ENCODE measurements at regions not wholly inside any gene's neighbourhood (a gene's known extent, or its start where the extent isn't known, plus 50 kb on each side); places are given as distances from the start of the nearest gene placed in this dataset.
"Not testable (repeated sequence)": the region's sequence is repeated elsewhere in the genome, so short reads cannot be mapped to it uniquely, and the experiment has no call there.

DNA sequence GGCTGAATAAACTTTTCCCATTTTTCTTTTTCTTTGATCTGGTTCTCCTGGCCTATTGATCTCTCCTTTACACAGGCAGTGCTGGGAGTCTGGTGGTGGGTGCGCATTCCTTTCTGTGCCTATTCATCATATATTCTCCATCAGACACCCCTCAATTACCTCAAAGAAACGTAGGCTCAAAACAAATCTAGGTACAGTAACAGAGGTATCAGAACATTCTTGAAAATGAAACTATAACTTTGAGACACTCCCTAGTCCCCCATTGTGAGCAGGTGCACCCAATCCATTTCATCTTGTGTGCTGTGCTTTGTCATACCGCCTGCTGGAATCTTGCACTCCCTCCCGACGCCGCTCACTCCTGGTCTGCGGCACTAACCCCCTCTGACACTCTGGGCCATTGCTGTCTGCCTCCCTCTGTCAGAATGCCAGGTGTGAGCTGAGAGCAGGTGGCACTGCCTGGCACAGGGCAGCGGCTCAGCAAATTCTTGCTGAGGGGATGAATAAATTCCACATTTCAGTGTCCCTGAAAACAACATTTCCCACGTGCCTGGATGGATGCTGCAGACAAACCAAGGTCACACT is 303.4 kb upstream of the EXOC2 start:
- Histone ChIP-seq H3K9me3 (ENCODE audit: control insufficient read depth, insufficient read depth, low read length) (no peaks in the 10 kb centered on the region), H3K4me3 (ENCODE audit: low read depth, low read length) (no peak overlapping the region), H3K27me3 (ENCODE audit: control insufficient read depth, insufficient read depth, low read length) (no peaks in the 10 kb centered on the region), H3K27ac (ENCODE audit: low read depth, low read length) (no peak overlapping the region), H3K4me1 (ENCODE audit: control insufficient read depth, insufficient read depth, low read length) (no peaks in the 10 kb centered on the region), H3K36me3 (ENCODE audit: control insufficient read depth, insufficient read depth, low read length) (no peaks in the 10 kb centered on the region)
- WGBS (ENCODE audit: insufficient coverage), result 60% methylated on average over 8 of the region's 9 CpGs
- DNase-seq (ENCODE audit: low read depth in 4 of 6, low spot score in 6 of 6), result peak in 2 of 6 donors; percentile 38 to 45

DNA sequence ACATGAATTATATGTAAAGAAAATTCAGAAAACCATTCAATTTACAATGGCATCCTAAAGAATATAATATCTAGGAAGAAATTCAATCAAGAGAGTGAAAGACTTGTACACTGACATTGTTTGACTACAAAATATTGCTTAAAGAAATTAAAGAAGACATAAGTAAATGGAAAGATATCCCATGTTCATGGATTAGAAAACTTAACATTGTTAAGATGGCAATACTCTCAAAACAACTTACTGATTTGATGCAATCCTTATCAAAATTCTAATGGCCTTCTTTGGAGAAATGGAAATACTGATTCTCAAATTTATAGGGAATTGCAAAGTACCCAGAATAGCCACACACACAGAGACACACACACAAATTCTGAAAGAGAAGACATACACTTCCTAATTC is 298.3 kb upstream of the EXOC2 start:
- H3K9me3 ChIP-seq (ENCODE audit: control insufficient read depth, insufficient read depth, low read length), result no peaks in the 10 kb centered on the region
- DNase-seq (ENCODE audit: low read depth in 4 of 6, low spot score in 6 of 6), result no peak
- H3K4me1 ChIP-seq (ENCODE audit: control insufficient read depth, insufficient read depth, low read length), result no peaks in the 10 kb centered on the region
- no peaks in the 10 kb centered on the region for H3K27me3 ChIP-seq (ENCODE audit: control insufficient read depth, insufficient read depth, low read length)
- no peaks in the 10 kb centered on the region for H3K36me3 ChIP-seq (ENCODE audit: control insufficient read depth, insufficient read depth, low read length)
- no peak overlapping the region for H3K27ac ChIP-seq (ENCODE audit: low read depth, low read length)
- H3K4me3 ChIP-seq (ENCODE audit: low read depth, low read length), result no peak overlapping the region

DNA sequence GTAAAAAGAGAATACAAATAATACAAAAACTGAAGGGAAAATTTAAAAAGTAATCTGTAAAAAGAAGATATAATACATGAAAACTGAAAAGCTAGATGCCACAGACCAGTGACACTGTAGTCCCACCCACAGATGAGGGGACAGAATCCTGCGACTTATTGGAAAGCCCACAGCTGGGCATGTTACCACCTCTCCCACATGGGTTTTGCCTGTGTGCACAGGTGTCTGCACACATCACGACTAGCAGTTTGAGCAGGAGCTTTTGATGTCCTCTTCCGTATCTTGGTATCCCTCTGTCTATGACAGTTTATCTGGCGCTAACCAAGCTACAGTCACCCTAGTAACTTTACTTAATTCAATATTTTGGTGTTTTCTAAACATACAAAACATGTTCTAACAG is 291.1 kb upstream of the EXOC2 start:
- Histone ChIP-seq H3K4me1 (ENCODE audit: control insufficient read depth, insufficient read depth, low read length) (no peaks in the 10 kb centered on the region), H3K4me3 (ENCODE audit: low read depth, low read length) (no peak overlapping the region), H3K27me3 (ENCODE audit: control insufficient read depth, insufficient read depth, low read length) (no peaks in the 10 kb centered on the region), H3K36me3 (ENCODE audit: control insufficient read depth, insufficient read depth, low read length) (no peaks in the 10 kb centered on the region), H3K27ac (ENCODE audit: low read depth, low read length) (no peak overlapping the region), H3K9me3 (ENCODE audit: control insufficient read depth, insufficient read depth, low read length) (no peaks in the 10 kb centered on the region)
- 98% methylated on average over 4 of the region's 4 CpGs for WGBS (ENCODE audit: insufficient coverage)
- no peak for DNase-seq (ENCODE audit: low read depth in 4 of 6, low spot score in 6 of 6)

DNA sequence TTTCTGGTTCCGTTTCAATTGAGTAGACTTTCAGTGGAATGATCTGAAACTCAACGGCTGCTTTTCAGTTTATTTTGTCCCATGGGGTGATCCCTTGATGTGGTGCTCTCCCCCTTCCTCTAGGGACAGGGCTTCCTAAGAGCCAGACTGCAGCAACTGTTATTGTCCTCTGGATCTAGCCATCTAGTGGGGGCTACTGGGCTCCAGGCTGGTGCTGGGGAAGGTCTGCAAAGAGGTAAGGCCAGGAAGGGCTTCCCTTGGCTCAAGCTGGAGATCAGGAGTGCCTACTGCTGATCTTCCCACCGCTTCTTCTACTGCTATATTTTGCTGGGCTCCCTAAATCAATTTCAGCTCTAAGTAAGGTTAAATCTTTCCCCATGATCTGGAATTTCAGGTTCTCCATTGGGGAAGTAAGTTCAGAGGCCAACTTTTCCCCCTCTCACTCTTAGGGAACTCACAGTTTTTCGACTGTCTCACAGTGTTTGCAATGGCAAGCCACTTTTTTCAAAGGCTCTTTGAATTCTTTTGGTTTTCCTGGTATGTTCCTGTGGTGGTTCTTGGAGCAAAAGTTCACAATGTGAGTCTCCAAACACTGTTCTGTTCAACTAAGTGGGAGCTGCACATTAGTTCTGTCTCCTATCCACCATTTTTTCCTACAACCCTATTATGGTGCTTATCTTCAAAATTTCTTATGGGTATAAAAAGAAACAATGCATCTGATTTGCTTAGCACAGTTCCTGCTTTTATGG is 286.2 kb upstream of the EXOC2 start:
- Histone ChIP-seq H3K27ac (ENCODE audit: low read depth, low read length) (no peak overlapping the region), H3K4me3 (ENCODE audit: low read depth, low read length) (no peak overlapping the region), H3K27me3 (ENCODE audit: control insufficient read depth, insufficient read depth, low read length) (no peaks in the 10 kb centered on the region), H3K36me3 (ENCODE audit: control insufficient read depth, insufficient read depth, low read length) (no peaks in the 10 kb centered on the region), H3K9me3 (ENCODE audit: control insufficient read depth, insufficient read depth, low read length) (peaks cover 2% of the 10 kb centered on the region), H3K4me1 (ENCODE audit: control insufficient read depth, insufficient read depth, low read length) (no peaks in the 10 kb centered on the region)
- 80% methylated on average over 3 of the region's 4 CpGs for WGBS (ENCODE audit: insufficient coverage)
- DNase-seq (ENCODE audit: low read depth in 4 of 6, low spot score in 6 of 6), result no peak

DNA sequence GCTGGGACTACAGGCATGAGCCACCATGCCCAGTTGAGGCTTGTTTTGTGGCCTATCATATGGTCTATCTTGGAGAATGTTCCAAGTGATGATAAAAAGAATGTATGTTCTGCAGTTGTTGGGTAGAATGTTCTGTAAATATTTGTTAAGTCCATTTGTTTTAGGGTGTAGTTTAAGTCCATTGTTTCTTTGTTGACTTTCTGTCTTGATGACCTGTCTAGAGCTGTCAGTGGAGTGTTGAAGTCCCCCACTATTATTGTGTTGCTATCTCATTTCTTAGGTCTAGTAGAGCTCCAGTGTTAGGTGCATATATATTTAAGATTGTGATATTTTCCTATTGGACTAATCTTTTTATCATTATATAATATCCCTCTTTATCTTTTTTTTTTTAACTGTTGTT is 284.3 kb upstream of the EXOC2 start:
- not testable (repeated sequence) for H3K4me1 ChIP-seq (ENCODE audit: control insufficient read depth, insufficient read depth, low read length); H3K9me3 ChIP-seq (ENCODE audit: control insufficient read depth, insufficient read depth, low read length); H3K27ac ChIP-seq (ENCODE audit: low read depth, low read length); H3K4me3 ChIP-seq (ENCODE audit: low read depth, low read length); DNase-seq (ENCODE audit: low read depth in 4 of 6, low spot score in 6 of 6); H3K27me3 ChIP-seq (ENCODE audit: control insufficient read depth, insufficient read depth, low read length); H3K36me3 ChIP-seq (ENCODE audit: control insufficient read depth, insufficient read depth, low read length)

DNA sequence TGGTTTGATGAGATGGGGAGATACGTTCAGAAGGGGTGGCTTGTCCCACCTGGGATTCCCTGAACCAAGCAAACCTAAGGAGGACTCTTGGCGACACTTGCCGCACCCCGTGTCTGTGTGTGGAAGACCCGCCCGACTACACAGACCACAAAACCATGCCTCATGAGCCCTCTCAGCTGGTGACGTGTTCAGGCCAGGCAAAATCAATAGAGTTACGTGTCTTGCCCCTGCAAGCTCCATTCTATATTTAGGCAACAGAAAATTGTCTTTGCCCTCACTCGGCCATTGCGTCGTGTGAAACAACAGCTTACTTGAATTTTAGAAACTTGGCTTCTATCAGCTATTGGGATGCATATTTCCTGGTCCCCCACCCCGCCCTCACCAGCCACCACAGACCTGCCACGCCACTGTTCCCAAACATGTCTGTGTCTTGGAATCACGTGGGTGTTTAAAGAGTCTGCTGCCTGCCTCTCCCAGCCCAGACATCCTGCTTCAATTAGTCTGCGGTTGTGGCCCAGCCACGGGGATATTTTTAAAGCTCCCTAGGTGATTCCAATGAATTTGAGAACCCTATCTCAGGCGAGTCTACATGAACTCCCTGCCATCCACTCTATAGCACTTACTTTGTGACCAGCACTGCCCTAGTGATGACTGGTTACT is 279.2 kb upstream of the EXOC2 start:
- peaks cover 2% of the 10 kb centered on the region for H3K9me3 ChIP-seq (ENCODE audit: control insufficient read depth, insufficient read depth, low read length)
- H3K36me3 ChIP-seq (ENCODE audit: control insufficient read depth, insufficient read depth, low read length), result no peaks in the 10 kb centered on the region
- H3K27ac ChIP-seq (ENCODE audit: low read depth, low read length), result no peak overlapping the region
- no peak for DNase-seq (ENCODE audit: low read depth in 4 of 6, low spot score in 6 of 6)
- H3K4me3 ChIP-seq (ENCODE audit: low read depth, low read length), result no peak overlapping the region
- 88% methylated on average over 17 of the region's 17 CpGs for WGBS (ENCODE audit: insufficient coverage)
- H3K27me3 ChIP-seq (ENCODE audit: control insufficient read depth, insufficient read depth, low read length), result no peaks in the 10 kb centered on the region
- no peaks in the 10 kb centered on the region for H3K4me1 ChIP-seq (ENCODE audit: control insufficient read depth, insufficient read depth, low read length)

DNA sequence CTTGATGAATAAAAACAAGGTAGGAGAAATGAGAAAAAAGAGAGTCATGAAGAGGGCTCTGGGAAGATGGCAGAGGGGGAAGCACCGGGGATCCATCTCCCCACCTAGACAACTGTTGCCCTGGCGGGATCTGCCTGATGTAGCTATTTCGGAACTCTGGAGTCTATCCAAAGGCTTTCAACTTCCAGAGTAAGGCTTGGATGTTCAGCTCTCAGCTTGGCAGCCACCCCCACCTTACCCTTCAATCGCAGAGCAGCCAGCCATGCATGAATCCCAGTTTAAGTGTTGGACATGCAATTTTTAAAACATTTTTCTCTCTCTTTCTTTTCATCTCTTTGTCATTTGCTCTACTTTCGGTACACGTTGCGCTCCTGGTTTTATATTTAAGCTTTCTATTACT is 275.9 kb upstream of the EXOC2 start:
- no peak overlapping the region for H3K27ac ChIP-seq (ENCODE audit: low read depth, low read length)
- H3K27me3 ChIP-seq (ENCODE audit: control insufficient read depth, insufficient read depth, low read length), result no peaks in the 10 kb centered on the region
- DNase-seq (ENCODE audit: low read depth in 4 of 6, low spot score in 6 of 6), result peak in 2 of 6 donors; percentile 9 to 64
- no peaks in the 10 kb centered on the region for H3K4me1 ChIP-seq (ENCODE audit: control insufficient read depth, insufficient read depth, low read length)
- no peaks in the 10 kb centered on the region for H3K9me3 ChIP-seq (ENCODE audit: control insufficient read depth, insufficient read depth, low read length)
- no peaks in the 10 kb centered on the region for H3K36me3 ChIP-seq (ENCODE audit: control insufficient read depth, insufficient read depth, low read length)
- 75% methylated on average over 1 of the region's 7 CpGs for WGBS (ENCODE audit: insufficient coverage)
- no peak overlapping the region for H3K4me3 ChIP-seq (ENCODE audit: low read depth, low read length)

DNA sequence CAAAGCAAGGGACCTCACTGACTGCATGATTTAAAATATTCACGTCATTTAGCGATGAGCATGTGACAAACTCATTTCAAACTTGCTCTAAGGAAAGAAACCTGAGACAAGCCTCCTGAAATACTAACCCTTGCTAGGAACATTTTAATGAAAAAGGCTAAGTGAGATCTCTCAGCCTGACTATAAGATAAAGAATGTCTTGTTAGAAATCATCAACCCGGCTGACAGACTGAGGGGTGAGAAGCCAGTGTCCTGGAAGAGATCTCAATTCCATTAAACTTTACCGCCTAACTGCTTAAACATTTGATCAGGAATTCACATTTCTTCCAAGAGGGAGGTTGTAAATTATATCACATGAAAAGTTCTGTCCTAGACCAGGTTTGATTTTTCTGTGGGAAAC is 274.8 kb upstream of the EXOC2 start:
- Histone ChIP-seq H3K36me3 (ENCODE audit: control insufficient read depth, insufficient read depth, low read length) (no peaks in the 10 kb centered on the region), H3K4me3 (ENCODE audit: low read depth, low read length) (no peak overlapping the region), H3K27ac (ENCODE audit: low read depth, low read length) (no peak overlapping the region), H3K27me3 (ENCODE audit: control insufficient read depth, insufficient read depth, low read length) (no peaks in the 10 kb centered on the region), H3K9me3 (ENCODE audit: control insufficient read depth, insufficient read depth, low read length) (no peaks in the 10 kb centered on the region), H3K4me1 (ENCODE audit: control insufficient read depth, insufficient read depth, low read length) (no peaks in the 10 kb centered on the region)
- DNase-seq (ENCODE audit: low read depth in 4 of 6, low spot score in 6 of 6), result no peak
- 100% methylated on average over 2 of the region's 4 CpGs for WGBS (ENCODE audit: insufficient coverage)

DNA sequence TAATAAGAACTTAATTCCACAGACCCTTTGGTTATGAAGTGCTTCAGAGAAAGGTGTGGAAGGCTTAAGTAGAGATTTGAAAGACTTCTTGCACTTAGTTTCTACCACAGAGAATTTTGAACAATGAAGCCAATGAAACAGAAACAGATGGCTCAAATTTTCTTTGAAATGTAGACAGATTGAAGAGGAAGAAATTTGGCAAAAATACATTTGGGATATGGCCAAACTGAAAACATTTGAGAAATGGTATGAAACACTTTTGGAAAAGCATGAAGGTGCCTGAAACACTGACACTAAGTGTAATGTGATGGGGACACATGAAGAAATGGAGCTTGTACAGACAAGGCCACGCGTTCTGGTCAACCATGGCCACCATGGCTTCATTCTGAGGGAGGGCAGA is 272.4 kb upstream of the EXOC2 start:
- H3K27ac ChIP-seq (ENCODE audit: low read depth, low read length), result no peak overlapping the region
- no peaks in the 10 kb centered on the region for H3K36me3 ChIP-seq (ENCODE audit: control insufficient read depth, insufficient read depth, low read length)
- no peaks in the 10 kb centered on the region for H3K9me3 ChIP-seq (ENCODE audit: control insufficient read depth, insufficient read depth, low read length)
- H3K27me3 ChIP-seq (ENCODE audit: control insufficient read depth, insufficient read depth, low read length), result no peaks in the 10 kb centered on the region
- peak in 1 of 6 donors; percentile 94 for DNase-seq (ENCODE audit: low read depth in 4 of 6, low spot score in 6 of 6)
- H3K4me1 ChIP-seq (ENCODE audit: control insufficient read depth, insufficient read depth, low read length), result peaks cover 10% of the 10 kb centered on the region
- 100% methylated on average over 2 of the region's 2 CpGs for WGBS (ENCODE audit: insufficient coverage)
- H3K4me3 ChIP-seq (ENCODE audit: low read depth, low read length), result no peak overlapping the region

DNA sequence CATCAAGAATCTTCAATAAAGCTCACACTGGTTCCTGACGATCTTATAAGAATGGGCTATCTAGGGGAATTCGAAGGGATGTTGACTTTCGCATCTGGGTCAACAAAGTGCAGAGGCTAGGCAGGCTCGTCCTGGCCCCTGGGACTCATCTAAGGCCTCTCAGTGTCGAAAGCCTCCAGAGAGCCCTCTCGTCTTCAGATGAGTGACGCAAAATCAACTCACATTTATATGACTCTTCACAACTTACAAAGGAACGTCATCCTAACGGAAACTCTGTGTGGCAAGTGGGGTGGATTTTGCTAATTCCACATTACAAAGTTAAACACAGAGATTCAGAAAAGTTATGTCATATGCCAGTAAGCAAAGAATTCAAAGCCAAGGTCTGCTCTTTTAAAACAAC is 270.5 kb upstream of the EXOC2 start:
- no peaks in the 10 kb centered on the region for H3K36me3 ChIP-seq (ENCODE audit: control insufficient read depth, insufficient read depth, low read length)
- H3K27me3 ChIP-seq (ENCODE audit: control insufficient read depth, insufficient read depth, low read length), result no peaks in the 10 kb centered on the region
- H3K4me3 ChIP-seq (ENCODE audit: low read depth, low read length), result no peak overlapping the region
- H3K4me1 ChIP-seq (ENCODE audit: control insufficient read depth, insufficient read depth, low read length), result peaks cover 10% of the 10 kb centered on the region
- 81% methylated on average over 4 of the region's 9 CpGs for WGBS (ENCODE audit: insufficient coverage)
- H3K9me3 ChIP-seq (ENCODE audit: control insufficient read depth, insufficient read depth, low read length), result no peaks in the 10 kb centered on the region
- no peak overlapping the region for H3K27ac ChIP-seq (ENCODE audit: low read depth, low read length)
- no peak for DNase-seq (ENCODE audit: low read depth in 4 of 6, low spot score in 6 of 6)

Measured in spinal cord (tissue), 9 donors.